ENCODE measurements at regions not wholly inside any gene's neighbourhood (a gene's known extent, or its start where the extent isn't known, plus 50 kb on each side); places are given as distances from the start of the nearest gene placed in this dataset.
"Not testable (repeated sequence)": the region's sequence is repeated elsewhere in the genome, so short reads cannot be mapped to it uniquely, and the experiment has no call there.

DNA sequence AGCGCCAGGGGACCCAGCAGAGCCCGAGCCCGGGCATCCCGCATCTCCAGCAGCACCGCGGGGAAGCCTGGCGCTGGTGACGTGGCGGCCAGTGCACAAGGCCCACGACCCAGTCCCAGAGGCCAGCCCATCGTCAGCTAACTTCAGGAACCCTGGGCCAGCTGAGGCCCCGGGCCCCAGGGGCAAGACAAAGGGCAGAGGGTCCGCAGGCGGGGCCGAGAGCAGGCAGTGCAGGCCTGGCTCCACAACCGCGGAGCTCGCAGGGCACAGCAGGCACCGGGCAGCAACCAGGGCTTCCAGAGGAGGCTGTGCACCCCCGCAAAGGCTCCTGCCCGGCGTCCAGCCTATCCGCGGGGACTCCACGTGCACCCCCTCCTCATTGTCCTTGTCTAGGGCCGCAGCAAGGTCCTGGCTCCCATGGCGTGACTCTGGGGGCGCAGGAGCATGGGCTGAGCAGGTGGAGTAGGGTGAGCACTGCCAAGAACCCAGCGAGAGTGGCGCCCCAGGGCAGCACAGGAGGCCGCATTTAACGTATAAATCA, 352.5 kb downstream of the KCNJ18 start:
- H3K27me3 Mint-ChIP-seq; H3K9me3 Mint-ChIP-seq; H3K4me3 Mint-ChIP-seq; CTCF ChIA-PET; DNase-seq; H3K36me3 Mint-ChIP-seq (ENCODE audit: low read depth); H3K27ac Mint-ChIP-seq; H3K4me1 Mint-ChIP-seq; POLR2A ChIA-PET: not testable (repeated sequence)

DNA sequence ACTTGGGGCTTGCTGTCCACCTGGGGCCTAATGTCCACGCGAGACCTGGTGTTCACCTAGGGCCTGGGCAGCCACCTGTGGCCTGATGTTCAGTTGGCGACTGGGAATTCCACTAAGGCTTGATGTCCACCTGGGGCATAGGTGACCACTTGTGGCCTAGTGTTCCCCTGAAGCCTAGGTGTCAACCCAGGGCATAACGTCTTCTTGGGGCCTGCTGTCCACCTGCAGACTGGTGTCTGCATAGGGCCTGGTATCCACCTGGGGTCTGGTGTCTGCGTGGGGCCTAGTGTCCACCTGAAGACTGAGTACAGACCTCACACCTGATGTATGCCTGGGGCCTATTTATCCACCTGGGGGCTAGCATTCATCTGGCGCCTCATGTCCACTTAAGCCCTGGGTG, 355.2 kb downstream of the KCNJ18 start:
- H3K36me3 Mint-ChIP-seq (ENCODE audit: low read depth); CTCF ChIA-PET; DNase-seq; POLR2A ChIA-PET; H3K4me1 Mint-ChIP-seq; H3K27me3 Mint-ChIP-seq; H3K4me3 Mint-ChIP-seq; H3K27ac Mint-ChIP-seq; H3K9me3 Mint-ChIP-seq: not testable (repeated sequence)

GRCh38 chr17:22048226-22048625, 355.9 kb downstream of the KCNJ18 start:
- H3K27me3 Mint-ChIP-seq; CTCF ChIA-PET; DNase-seq; H3K4me3 Mint-ChIP-seq; H3K4me1 Mint-ChIP-seq; POLR2A ChIA-PET; H3K36me3 Mint-ChIP-seq (ENCODE audit: low read depth); H3K27ac Mint-ChIP-seq; H3K9me3 Mint-ChIP-seq: not testable (repeated sequence)

- H3K27me3 Mint-ChIP-seq; POLR2A ChIA-PET; H3K4me1 Mint-ChIP-seq; H3K4me3 Mint-ChIP-seq; H3K36me3 Mint-ChIP-seq (ENCODE audit: low read depth); DNase-seq; CTCF ChIA-PET; H3K9me3 Mint-ChIP-seq; H3K27ac Mint-ChIP-seq: not testable (repeated sequence)
These were observed 358.4 kb downstream of the KCNJ18 start for GRCh38 chr17:22050766-22051165.

GRCh38 chr17:22052715-22053114, 360.4 kb downstream of the KCNJ18 start:
- H3K27ac Mint-ChIP-seq; H3K27me3 Mint-ChIP-seq; H3K36me3 Mint-ChIP-seq (ENCODE audit: low read depth); CTCF ChIA-PET; H3K4me3 Mint-ChIP-seq; POLR2A ChIA-PET; H3K4me1 Mint-ChIP-seq; H3K9me3 Mint-ChIP-seq; DNase-seq: not testable (repeated sequence)

DNA sequence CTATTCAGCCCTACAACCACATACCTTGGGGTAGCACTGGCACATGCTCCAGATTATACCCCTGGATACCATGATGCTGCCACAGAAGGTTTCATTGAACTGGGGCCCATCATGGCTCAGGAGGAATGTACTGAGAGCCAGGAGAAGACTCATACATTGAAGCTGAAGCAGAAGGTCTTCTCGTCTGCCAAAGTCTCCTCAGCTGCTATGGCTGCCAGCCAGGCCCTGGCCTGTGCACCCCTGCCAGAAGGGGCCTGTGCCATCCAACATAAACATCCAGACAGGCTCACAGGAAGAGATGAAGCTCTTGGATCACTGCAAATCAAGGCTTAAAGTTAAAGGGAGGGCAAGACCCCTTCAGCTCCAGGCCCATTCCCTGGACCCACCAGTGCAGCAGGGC, 364.2 kb downstream of the KCNJ18 start:
- H3K4me3 Mint-ChIP-seq; H3K27me3 Mint-ChIP-seq; H3K36me3 Mint-ChIP-seq (ENCODE audit: low read depth); H3K27ac Mint-ChIP-seq; CTCF ChIA-PET; DNase-seq; H3K4me1 Mint-ChIP-seq; H3K9me3 Mint-ChIP-seq; POLR2A ChIA-PET: not testable (repeated sequence)

DNA sequence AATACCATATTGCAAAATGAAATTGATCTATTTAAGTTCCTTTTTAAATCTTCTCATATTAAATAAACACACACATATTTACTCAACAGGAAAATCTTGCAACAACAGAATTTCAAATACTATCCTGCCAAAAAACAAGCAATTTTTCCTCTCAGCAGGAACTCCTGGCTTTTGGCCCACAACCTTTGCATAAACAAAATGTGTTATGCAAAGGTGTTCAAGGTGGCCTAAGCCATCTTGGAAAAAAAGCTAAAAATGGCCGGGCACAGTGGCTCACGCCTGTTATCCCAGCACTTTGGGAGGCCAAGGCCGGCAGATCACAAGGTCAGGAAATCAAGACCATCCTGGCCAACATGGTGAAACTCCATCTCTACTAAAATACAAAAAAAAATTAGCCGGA, 383.6 kb downstream of the KCNJ18 start:
- DNase-seq; H3K4me1 Mint-ChIP-seq; H3K27me3 Mint-ChIP-seq; CTCF ChIA-PET; H3K36me3 Mint-ChIP-seq (ENCODE audit: low read depth); POLR2A ChIA-PET; H3K9me3 Mint-ChIP-seq; H3K27ac Mint-ChIP-seq; H3K4me3 Mint-ChIP-seq: not testable (repeated sequence)

DNA sequence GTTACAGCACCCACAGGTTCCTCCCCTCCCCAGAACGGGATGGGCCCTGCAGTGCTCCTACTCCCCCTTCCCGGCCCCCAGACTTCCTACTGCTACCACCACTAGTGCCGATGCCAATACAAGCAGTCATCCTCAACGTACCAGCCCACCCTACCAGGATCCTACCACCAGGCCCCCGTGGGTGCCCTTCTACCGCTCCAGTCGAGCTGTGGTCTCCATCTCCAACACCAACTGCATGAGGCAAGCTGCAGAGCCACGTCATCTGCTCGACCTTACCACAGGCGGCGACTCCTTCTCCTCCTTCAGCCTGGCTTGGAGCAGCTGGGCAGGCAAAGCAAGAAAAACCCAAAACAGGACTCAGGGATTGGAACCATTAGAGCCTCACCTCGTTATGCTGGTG, 396.3 kb downstream of the KCNJ18 start:
- H3K27ac Mint-ChIP-seq; H3K4me1 Mint-ChIP-seq; H3K36me3 Mint-ChIP-seq (ENCODE audit: low read depth); H3K4me3 Mint-ChIP-seq; CTCF ChIA-PET; DNase-seq; POLR2A ChIA-PET; H3K27me3 Mint-ChIP-seq: not testable (repeated sequence)
- H3K9me3 Mint-ChIP-seq = peaks cover 19% of the 10 kb centered on the region

DNA sequence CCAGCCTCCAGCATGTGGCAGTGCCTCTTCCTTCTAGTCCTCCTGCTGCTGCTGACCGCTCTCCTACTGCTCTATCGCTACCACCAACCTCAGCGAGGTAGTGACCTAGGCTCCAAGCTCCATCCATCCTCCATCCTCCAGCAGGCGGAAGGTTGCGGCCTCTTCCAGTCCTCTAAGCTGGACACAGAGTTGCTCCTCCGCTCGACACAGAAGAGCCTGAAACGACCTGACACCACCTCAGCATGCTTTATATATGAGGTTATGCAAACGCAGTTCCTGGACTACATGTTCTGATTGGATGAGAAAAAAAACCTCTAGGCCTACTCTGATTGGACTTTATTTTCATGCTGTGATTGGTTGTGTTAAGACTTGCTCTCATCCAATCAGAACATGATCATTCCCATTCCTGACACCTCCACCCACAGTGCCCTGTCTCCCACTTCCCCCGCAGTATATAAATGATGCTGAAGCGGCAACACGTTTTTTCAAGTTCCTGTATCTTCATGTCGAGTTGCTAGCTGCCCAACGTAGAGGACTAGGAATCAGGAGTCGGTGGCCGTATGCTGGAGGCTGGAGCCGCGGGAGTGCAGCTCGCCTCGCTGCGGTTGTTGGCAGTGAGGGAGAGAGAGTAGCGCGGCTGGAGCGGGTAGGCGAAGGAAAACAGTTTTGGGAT, 398.1 kb downstream of the KCNJ18 start:
- peaks cover 19% of the 10 kb centered on the region for H3K9me3 Mint-ChIP-seq
- ChIA-PET POLR2A (no interaction called here), CTCF (no interaction called here)
- DNase-seq = no peak
- peaks cover 3% of the 10 kb centered on the region for H3K36me3 Mint-ChIP-seq (ENCODE audit: low read depth)
- H3K27ac Mint-ChIP-seq = no peak overlapping the region
- no peaks in the 10 kb centered on the region for H3K27me3 Mint-ChIP-seq
- H3K4me1 Mint-ChIP-seq = no peaks in the 10 kb centered on the region
- no peak overlapping the region for H3K4me3 Mint-ChIP-seq

DNA sequence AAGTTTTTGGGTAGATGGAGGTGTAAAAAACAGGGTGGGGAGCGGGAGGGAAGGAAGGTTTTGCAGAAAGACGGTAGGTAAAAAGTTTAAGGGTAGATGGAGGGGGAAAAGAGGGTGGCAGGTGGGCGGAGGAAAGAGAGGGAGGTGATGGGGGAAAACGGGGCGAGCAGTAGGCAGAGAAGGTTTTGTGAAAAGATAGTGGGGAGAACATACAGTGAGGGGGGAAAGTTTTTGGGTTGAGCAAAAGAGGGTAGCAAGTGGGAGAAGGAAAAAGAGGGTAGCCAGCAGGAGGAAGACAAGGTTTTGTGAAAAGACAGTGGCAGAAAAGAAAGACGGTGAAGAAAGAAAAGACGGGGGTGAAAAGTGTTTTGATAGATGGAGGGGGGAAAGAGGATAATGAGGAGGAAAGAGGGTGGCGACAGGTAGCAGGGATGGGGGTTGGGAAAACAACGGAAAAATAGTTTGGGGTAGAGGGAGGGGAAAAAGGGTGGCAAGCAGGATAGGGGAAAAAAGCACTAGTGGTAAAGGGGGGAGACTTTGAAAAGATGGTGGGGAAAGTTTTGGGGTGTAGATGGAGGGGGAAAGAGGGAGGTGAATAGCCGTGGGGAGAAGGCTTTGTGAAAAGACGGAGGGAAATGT, 398.8 kb downstream of the KCNJ18 start:
- H3K9me3 Mint-ChIP-seq = peaks cover 19% of the 10 kb centered on the region
- POLR2A ChIA-PET; CTCF ChIA-PET; H3K4me1 Mint-ChIP-seq; H3K27me3 Mint-ChIP-seq; H3K4me3 Mint-ChIP-seq; H3K27ac Mint-ChIP-seq; H3K36me3 Mint-ChIP-seq (ENCODE audit: low read depth); DNase-seq: not testable (repeated sequence)

- H3K4me1 Mint-ChIP-seq; H3K36me3 Mint-ChIP-seq (ENCODE audit: low read depth); H3K4me3 Mint-ChIP-seq; CTCF ChIA-PET; H3K27ac Mint-ChIP-seq; H3K27me3 Mint-ChIP-seq; DNase-seq; POLR2A ChIA-PET: not testable (repeated sequence)
- H3K9me3 Mint-ChIP-seq = peaks cover 19% of the 10 kb centered on the region
These were observed 399.5 kb downstream of the KCNJ18 start for GRCh38 chr17:22091840-22092239.

GRCh38 chr17:22095414-22095813, 403.1 kb downstream of the KCNJ18 start:
- H3K27ac Mint-ChIP-seq; H3K4me3 Mint-ChIP-seq; H3K27me3 Mint-ChIP-seq; H3K36me3 Mint-ChIP-seq (ENCODE audit: low read depth); DNase-seq; CTCF ChIA-PET; POLR2A ChIA-PET; H3K4me1 Mint-ChIP-seq: not testable (repeated sequence)
- peaks cover 11% of the 10 kb centered on the region for H3K9me3 Mint-ChIP-seq

- POLR2A ChIA-PET; DNase-seq; H3K36me3 Mint-ChIP-seq (ENCODE audit: low read depth); CTCF ChIA-PET; H3K4me3 Mint-ChIP-seq; H3K27ac Mint-ChIP-seq; H3K27me3 Mint-ChIP-seq; H3K4me1 Mint-ChIP-seq; H3K9me3 Mint-ChIP-seq: not testable (repeated sequence)
These were observed 407.3 kb downstream of the KCNJ18 start for GRCh38 chr17:22099633-22100032.

GRCh38 chr17:22102177-22102576, 409.9 kb downstream of the KCNJ18 start:
- Mint-ChIP-seq H3K27me3 (no peaks in the 10 kb centered on the region), H3K36me3 (ENCODE audit: low read depth) (no peaks in the 10 kb centered on the region), H3K27ac (no peak overlapping the region), H3K4me3 (no peak overlapping the region), H3K4me1 (no peaks in the 10 kb centered on the region), H3K9me3 (peaks cover 8% of the 10 kb centered on the region)
- no peak for DNase-seq
- CTCF ChIA-PET = no interaction called here
- POLR2A ChIA-PET = no interaction called here

Data from activated CD4-positive, alpha-beta memory T cell treated with anti-CD3 and anti-CD28 coated beads, Interleukin-2, amount 10 ng/mL, durations not matched to agents 7 days and 5 days (primary cell).